ENCODE measurements at regions not wholly inside any gene's neighbourhood (a gene's known extent, or its start where the extent isn't known, plus 50 kb on each side); places are given as distances from the start of the nearest gene placed in this dataset.

DNA sequence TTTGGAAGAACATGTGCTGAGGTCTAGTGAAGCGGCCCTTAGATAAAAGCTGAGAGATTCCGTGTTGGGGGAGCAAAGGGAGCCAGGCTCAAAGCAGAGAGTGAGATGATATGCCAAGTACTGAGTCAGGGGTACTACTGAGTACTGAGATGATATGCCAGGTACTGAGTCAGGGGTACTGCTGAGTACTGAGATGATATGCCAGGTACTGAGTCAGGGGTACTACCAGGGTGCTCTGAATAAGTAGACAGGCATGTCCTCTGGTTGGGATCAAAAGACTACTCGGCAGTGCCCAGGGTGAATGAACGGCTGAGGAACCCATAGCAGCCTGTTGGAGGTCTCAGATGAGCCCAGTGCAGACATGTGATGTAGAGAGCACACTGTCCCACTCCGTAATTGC is 239.0 kb downstream of the SOX9 start:
- DNase-seq (ENCODE audit: low spot score): no peak

DNA sequence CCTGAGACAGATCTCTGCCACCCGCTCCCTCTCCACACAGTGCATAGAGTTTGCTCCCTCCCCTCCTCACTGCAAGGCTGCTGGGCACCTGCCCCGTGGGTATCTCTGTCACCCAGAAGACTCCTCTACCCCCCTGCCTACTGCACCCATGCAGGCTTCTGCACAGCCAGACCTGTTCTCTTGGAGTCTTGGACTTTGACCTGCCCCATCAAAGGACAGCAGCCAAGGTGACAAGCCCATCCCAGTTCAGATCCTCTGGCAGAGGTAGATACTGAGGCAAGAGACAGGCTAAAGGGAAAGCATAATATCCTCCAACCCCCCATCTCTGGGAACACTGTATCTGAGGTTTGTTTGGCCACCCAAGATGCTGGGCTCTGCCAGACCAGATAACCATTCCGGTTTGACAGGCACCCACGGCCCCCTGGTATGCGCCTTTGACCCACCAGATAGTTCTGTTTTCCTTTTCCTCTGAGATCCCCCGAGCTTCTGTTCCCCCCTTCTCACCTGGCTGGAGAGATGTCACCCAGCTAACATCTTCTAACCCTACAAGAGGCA is 239.6 kb downstream of the SOX9 start:
- Mint-ChIP-seq H3K4me1 (ENCODE audit: unreplicated experiment) (no peaks in the 10 kb centered on the region), H3K9me3 (ENCODE audit: unreplicated experiment) (no peaks in the 10 kb centered on the region), H3K27me3 (ENCODE audit: unreplicated experiment) (peaks cover 12% of the 10 kb centered on the region), H3K27ac (ENCODE audit: unreplicated experiment) (no peak overlapping the region), H3K4me3 (ENCODE audit: unreplicated experiment) (no peak overlapping the region), H3K36me3 (ENCODE audit: low read depth, unreplicated experiment) (no peaks in the 10 kb centered on the region)
- TF ChIP-seq, protein P1, sequence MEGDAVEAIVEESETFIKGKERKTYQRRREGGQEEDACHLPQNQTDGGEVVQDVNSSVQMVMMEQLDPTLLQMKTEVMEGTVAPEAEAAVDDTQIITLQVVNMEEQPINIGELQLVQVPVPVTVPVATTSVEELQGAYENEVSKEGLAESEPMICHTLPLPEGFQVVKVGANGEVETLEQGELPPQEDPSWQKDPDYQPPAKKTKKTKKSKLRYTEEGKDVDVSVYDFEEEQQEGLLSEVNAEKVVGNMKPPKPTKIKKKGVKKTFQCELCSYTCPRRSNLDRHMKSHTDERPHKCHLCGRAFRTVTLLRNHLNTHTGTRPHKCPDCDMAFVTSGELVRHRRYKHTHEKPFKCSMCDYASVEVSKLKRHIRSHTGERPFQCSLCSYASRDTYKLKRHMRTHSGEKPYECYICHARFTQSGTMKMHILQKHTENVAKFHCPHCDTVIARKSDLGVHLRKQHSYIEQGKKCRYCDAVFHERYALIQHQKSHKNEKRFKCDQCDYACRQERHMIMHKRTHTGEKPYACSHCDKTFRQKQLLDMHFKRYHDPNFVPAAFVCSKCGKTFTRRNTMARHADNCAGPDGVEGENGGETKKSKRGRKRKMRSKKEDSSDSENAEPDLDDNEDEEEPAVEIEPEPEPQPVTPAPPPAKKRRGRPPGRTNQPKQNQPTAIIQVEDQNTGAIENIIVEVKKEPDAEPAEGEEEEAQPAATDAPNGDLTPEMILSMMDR (IDR thresholded peaks at IDR 0.05; ENCODE audit: unreplicated experiment): no peak
- DNase-seq (ENCODE audit: low spot score): no peak

More for the DNA sequence above, 239.0 kb downstream of the SOX9 start:
- no peaks in the 10 kb centered on the region for H3K36me3 Mint-ChIP-seq (ENCODE audit: low read depth, unreplicated experiment)
- TF ChIP-seq, protein P1 (IDR thresholded peaks at IDR 0.05; ENCODE audit: unreplicated experiment): no peak
- H3K4me1 Mint-ChIP-seq (ENCODE audit: unreplicated experiment): no peaks in the 10 kb centered on the region
- peaks cover 12% of the 10 kb centered on the region for H3K27me3 Mint-ChIP-seq (ENCODE audit: unreplicated experiment)
- H3K9me3 Mint-ChIP-seq (ENCODE audit: unreplicated experiment): no peaks in the 10 kb centered on the region
- H3K4me3 Mint-ChIP-seq (ENCODE audit: unreplicated experiment): no peak overlapping the region
- H3K27ac Mint-ChIP-seq (ENCODE audit: unreplicated experiment): no peak overlapping the region

DNA sequence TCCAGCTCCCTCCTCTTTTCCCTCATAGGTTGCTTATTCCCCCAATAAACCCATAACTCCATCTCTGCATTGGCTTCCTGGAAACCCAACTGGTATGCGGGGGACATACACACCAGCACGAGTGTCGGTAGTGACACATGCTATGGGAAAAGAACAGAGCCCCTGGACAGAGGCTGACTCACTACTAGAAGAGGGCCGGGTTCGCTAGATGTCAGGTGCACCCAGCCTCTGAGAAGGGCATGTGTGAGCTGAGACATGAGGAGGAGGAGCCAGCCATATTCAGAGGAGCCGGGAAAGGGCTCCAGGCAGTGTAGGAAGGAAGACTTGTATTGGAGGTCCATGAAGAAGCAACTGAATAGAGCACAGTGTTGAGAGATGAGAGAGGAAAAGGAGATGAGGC is 241.1 kb downstream of the SOX9 start:
- no peak overlapping the region for H3K4me3 Mint-ChIP-seq (ENCODE audit: unreplicated experiment)

DNA sequence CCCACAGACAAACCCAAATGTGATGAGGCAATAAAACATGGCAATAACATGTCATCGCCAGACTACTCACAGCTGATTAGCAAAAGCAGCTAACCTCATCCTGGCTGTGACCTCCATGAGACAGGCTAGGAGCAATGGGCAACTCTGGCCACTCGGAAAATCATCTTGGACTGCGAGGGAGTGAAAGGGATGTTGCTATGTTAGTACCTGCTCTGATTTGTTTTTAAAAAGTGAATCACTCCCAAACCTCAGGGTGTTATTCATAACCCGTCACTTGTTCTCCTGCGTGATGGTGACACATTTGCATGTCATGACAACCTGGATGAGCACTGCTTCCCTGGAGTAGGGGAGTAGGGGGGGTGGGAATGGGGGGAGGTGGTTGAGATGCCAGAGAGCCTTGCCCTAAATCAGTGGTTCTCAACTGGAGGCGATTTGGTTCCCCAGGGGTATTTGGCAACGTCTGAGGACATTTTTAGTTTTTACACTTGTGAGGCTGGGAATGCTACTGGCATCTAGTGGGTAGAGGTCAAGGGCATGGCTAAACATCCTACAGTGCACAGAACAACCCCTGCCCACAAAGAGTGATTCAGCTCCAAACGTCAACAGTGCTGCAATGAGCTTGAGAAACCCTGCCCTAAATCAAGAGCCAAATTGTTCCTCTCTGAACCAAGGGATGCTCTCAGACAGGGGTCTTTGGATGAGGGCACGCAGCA is 241.7 kb downstream of the SOX9 start:
- Mint-ChIP-seq H3K4me3 (ENCODE audit: unreplicated experiment) (no peak overlapping the region), H3K36me3 (ENCODE audit: low read depth, unreplicated experiment) (no peaks in the 10 kb centered on the region), H3K9me3 (ENCODE audit: unreplicated experiment) (no peaks in the 10 kb centered on the region), H3K27ac (ENCODE audit: unreplicated experiment) (no peak overlapping the region), H3K4me1 (ENCODE audit: unreplicated experiment) (no peaks in the 10 kb centered on the region), H3K27me3 (ENCODE audit: unreplicated experiment) (peaks cover 12% of the 10 kb centered on the region)
- DNase-seq (ENCODE audit: low spot score): no peak
- TF ChIP-seq, protein P1 (IDR thresholded peaks at IDR 0.05; ENCODE audit: unreplicated experiment): no peak

More for the DNA sequence above, 241.1 kb downstream of the SOX9 start:
- no peak overlapping the region for H3K27ac Mint-ChIP-seq (ENCODE audit: unreplicated experiment)
- no peaks in the 10 kb centered on the region for H3K4me1 Mint-ChIP-seq (ENCODE audit: unreplicated experiment)
- no peaks in the 10 kb centered on the region for H3K9me3 Mint-ChIP-seq (ENCODE audit: unreplicated experiment)
- H3K27me3 Mint-ChIP-seq (ENCODE audit: unreplicated experiment): peaks cover 12% of the 10 kb centered on the region
- TF ChIP-seq, protein P1 (IDR thresholded peaks at IDR 0.05; ENCODE audit: unreplicated experiment): no peak
- DNase-seq (ENCODE audit: low spot score): no peak
- H3K36me3 Mint-ChIP-seq (ENCODE audit: low read depth, unreplicated experiment): no peaks in the 10 kb centered on the region

DNA sequence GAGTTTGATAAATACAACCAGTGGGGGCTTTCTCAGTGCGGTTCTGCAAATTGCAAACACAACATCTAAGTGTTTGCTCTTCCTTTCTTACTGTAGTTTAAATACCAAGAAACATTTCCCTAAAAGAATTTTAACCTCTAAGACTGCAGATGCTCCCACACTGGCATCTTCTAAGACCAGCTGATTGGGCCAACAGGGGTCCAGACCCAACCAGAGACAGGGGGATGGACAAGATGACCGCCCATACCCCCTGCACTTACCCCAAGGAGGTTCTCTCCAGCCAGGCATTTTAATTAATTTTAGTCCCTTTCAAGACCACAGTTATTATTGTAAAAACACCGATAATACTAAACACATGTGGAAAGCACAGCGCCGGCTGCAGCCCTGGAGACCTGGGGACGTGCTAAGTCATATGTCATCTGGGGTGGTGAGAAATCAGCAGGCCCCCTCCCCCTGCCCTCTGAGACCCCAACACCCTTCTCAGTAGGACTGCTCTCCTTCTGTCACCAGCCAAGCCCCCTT is 242.3 kb downstream of the SOX9 start:
- no peaks in the 10 kb centered on the region for H3K9me3 Mint-ChIP-seq (ENCODE audit: unreplicated experiment)
- H3K27me3 Mint-ChIP-seq (ENCODE audit: unreplicated experiment): peaks cover 12% of the 10 kb centered on the region
- H3K27ac Mint-ChIP-seq (ENCODE audit: unreplicated experiment): no peak overlapping the region
- H3K4me3 Mint-ChIP-seq (ENCODE audit: unreplicated experiment): no peak overlapping the region
- TF ChIP-seq, protein P1 (IDR thresholded peaks at IDR 0.05; ENCODE audit: unreplicated experiment): no peak
- no peaks in the 10 kb centered on the region for H3K4me1 Mint-ChIP-seq (ENCODE audit: unreplicated experiment)
- DNase-seq (ENCODE audit: low spot score): no peak
- no peaks in the 10 kb centered on the region for H3K36me3 Mint-ChIP-seq (ENCODE audit: low read depth, unreplicated experiment)
